Osteoblast (primary cell): ENCODE measurements at regions not wholly inside any gene's neighbourhood (a gene's known extent, or its start where the extent isn't known, plus 50 kb on each side); places are given as distances from the start of the nearest gene placed in this dataset.

Experiments used
- DNase-seq: peaks from one replicate; pipeline ENCODE4 v3.0.0; 2011; ENCODE audit warnings: low spot score, mixed read lengths; ENCODE audit not compliant: insufficient read length; ENCODE audit errors: missing footprints
- H2AFZ ChIP-seq: 2 replicates; pipeline ENCODE4 v1.6.0; 2011; ENCODE audit warnings: mild to moderate bottlenecking, low read length
- H3K27ac ChIP-seq: 2 replicates; pipeline ENCODE4 v1.5.1; 2011; ENCODE audit warnings: mild to moderate bottlenecking, low read depth, low read length, moderate library complexity
- H3K27me3 ChIP-seq: 2 replicates; pipeline ENCODE4 v1.6.0; 2012; ENCODE audit warnings: mild to moderate bottlenecking, control low read depth, inconsistent platforms, low read length, moderate library complexity; ENCODE audit not compliant: insufficient read depth
- H3K36me3 ChIP-seq: 2 replicates; pipeline ENCODE4 v1.5.1; 2011; ENCODE audit warnings: mild to moderate bottlenecking, low read length, control low read depth, moderate library complexity; ENCODE audit not compliant: insufficient read depth
- H3K4me1 ChIP-seq: 2 replicates; pipeline ENCODE4 v1.5.1; 2011; ENCODE audit warnings: mild to moderate bottlenecking, low read length, control low read depth, moderate library complexity; ENCODE audit not compliant: insufficient read depth
- H3K4me2 ChIP-seq: 2 replicates; pipeline ENCODE4 v1.6.0; 2011; ENCODE audit warnings: mild to moderate bottlenecking, low read length; ENCODE audit not compliant: insufficient read depth
- H3K4me3 ChIP-seq: fragments of 200-600 bp; sonication (generic); 3 replicates; pipeline ENCODE4 v1.5.1; 2012; ENCODE audit warnings: mild to moderate bottlenecking, low read length, inconsistent platforms; ENCODE audit not compliant: insufficient read depth
- H3K79me2 ChIP-seq: 2 replicates; pipeline ENCODE4 v1.6.0; 2012; ENCODE audit warnings: mild to moderate bottlenecking, low read length, control low read depth, inconsistent platforms; ENCODE audit not compliant: insufficient read depth
- H3K9me3 ChIP-seq: 2 replicates; pipeline ENCODE4 v1.5.1; 2011; ENCODE audit warnings: low read depth, low read length, control low read depth
- H4K20me1 ChIP-seq: 2 replicates; pipeline ENCODE4 v1.6.0; 2012; ENCODE audit warnings: mild to moderate bottlenecking, low read length, control low read depth; ENCODE audit not compliant: insufficient read depth
- TF ChIP-seq, protein P1 (sequence below): IDR thresholded peaks from 2 replicates; pipeline ENCODE4 v1.5.1; 2011; ENCODE audit warnings: mild to moderate bottlenecking, low read depth, low read length, moderate library complexity; ENCODE audit errors: extremely low read depth

- H3K79me2 ChIP-seq: no peaks in the 10 kb centered on the region
- TF ChIP-seq, protein P1, sequence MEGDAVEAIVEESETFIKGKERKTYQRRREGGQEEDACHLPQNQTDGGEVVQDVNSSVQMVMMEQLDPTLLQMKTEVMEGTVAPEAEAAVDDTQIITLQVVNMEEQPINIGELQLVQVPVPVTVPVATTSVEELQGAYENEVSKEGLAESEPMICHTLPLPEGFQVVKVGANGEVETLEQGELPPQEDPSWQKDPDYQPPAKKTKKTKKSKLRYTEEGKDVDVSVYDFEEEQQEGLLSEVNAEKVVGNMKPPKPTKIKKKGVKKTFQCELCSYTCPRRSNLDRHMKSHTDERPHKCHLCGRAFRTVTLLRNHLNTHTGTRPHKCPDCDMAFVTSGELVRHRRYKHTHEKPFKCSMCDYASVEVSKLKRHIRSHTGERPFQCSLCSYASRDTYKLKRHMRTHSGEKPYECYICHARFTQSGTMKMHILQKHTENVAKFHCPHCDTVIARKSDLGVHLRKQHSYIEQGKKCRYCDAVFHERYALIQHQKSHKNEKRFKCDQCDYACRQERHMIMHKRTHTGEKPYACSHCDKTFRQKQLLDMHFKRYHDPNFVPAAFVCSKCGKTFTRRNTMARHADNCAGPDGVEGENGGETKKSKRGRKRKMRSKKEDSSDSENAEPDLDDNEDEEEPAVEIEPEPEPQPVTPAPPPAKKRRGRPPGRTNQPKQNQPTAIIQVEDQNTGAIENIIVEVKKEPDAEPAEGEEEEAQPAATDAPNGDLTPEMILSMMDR: no peak
These were observed 2019.5 kb upstream of the NUDT12 start for GRCh38 chr5:105581988-105582690.

DNA sequence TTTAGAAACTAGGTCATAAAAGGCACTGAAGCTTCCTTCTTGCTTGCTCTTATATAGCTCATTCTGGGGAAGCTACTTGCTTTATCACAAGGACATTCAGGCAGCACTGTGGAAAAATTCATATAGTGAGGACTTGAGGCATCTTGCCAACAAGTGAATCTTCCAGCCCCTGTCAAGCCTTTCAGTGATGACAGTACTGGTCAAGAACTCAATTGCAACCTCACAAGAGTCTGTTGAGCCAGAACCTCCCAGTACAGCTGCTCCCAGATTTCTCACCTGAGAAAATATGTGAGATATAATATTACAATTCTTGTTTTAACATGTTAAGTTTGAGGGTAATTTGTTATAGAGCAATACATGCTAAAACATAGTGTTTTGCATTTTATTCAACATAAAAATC lies 2011.0 kb upstream of the NUDT12 start:
- H3K4me2 ChIP-seq: no peak overlapping the region
- H3K4me1 ChIP-seq: no peaks in the 10 kb centered on the region
- H3K27me3 ChIP-seq: no peaks in the 10 kb centered on the region
- no peak for DNase-seq
- no peaks in the 10 kb centered on the region for H3K79me2 ChIP-seq
- H3K9me3 ChIP-seq: no peaks in the 10 kb centered on the region
- no peak overlapping the region for H3K27ac ChIP-seq
- no peaks in the 10 kb centered on the region for H4K20me1 ChIP-seq
- no peak overlapping the region for H2AFZ ChIP-seq
- H3K36me3 ChIP-seq: no peaks in the 10 kb centered on the region
- TF ChIP-seq, protein P1: no peak
- H3K4me3 ChIP-seq: no peak overlapping the region

More at GRCh38 chr5:105581988-105582690, 2019.5 kb upstream of the NUDT12 start:
- Histone ChIP-seq H4K20me1 (no peaks in the 10 kb centered on the region), H2AFZ (no peak overlapping the region), H3K4me1 (no peaks in the 10 kb centered on the region), H3K4me2 (no peak overlapping the region), H3K4me3 (no peak overlapping the region), H3K9me3 (no peaks in the 10 kb centered on the region), H3K36me3 (no peaks in the 10 kb centered on the region), H3K27me3 (no peaks in the 10 kb centered on the region), H3K27ac (no peak overlapping the region)
- no peak for DNase-seq

DNA sequence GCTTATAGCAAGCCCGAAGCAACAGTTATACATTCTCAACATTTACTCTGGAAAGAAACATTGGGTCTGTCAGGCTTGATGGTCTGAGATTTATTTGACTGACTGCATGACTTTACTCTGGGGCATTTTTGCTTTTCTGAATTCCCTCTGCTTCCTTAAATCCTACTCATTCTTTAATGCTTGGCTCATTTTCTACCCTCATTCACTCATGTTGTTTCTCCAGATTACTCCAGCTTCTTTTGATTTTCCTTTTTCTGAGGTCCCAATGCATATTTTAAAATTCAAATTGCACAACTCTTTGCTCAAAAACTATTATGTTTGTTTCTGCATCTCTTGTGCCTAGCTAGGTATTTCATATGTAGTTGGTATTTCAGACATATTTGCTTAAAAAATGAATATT lies 2002.9 kb upstream of the NUDT12 start:
- Histone ChIP-seq H3K4me3 (no peak overlapping the region), H3K79me2 (no peaks in the 10 kb centered on the region), H3K27ac (no peak overlapping the region), H2AFZ (no peak overlapping the region), H3K4me2 (no peak overlapping the region), H3K9me3 (no peaks in the 10 kb centered on the region), H3K27me3 (no peaks in the 10 kb centered on the region), H4K20me1 (no peaks in the 10 kb centered on the region), H3K4me1 (no peaks in the 10 kb centered on the region), H3K36me3 (no peaks in the 10 kb centered on the region)
- TF ChIP-seq, protein P1: no peak
- no peak for DNase-seq

DNA sequence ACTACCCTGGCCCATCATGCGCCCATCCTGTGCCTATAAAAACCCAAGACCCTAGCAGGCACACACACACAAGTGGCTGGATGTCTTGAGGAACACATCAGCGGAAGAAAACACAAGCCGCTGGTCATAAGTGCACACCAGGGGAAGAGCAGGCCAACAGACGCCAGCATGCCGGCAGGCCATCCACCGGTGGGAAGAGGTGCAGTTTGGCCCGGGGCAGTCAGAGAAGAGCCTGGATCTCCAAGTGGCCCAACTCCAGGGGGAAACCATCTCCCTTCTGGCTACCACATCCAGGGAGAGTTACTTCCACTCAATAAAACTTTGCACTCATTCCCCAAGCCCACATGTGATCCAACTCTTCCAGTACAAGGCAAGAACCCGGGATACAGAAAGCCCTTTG lies 2001.3 kb upstream of the NUDT12 start:
- Histone ChIP-seq H3K4me1 (no peaks in the 10 kb centered on the region), H3K27ac (no peak overlapping the region)

More for the DNA sequence above, 2001.3 kb upstream of the NUDT12 start:
- Histone ChIP-seq H3K79me2 (no peaks in the 10 kb centered on the region), H3K4me2 (no peak overlapping the region), H3K36me3 (no peaks in the 10 kb centered on the region), H4K20me1 (no peaks in the 10 kb centered on the region), H2AFZ (no peak overlapping the region), H3K4me3 (no peak overlapping the region), H3K27me3 (no peaks in the 10 kb centered on the region), H3K9me3 (no peaks in the 10 kb centered on the region)
- DNase-seq: no peak
- TF ChIP-seq, protein P1: no peak
